Uterus (tissue), 2 donors: ENCODE measurements at regions not wholly inside any gene's neighbourhood (a gene's known extent, or its start where the extent isn't known, plus 50 kb on each side); places are given as distances from the start of the nearest gene placed in this dataset.

ENCODE experiments used
- CTCF ChIP-seq, 4 experiments: fragments of 200-600 bp in 2 of 4; fragments of 450-650 bp in 2 of 4; sonication (generic) in 2 of 4; IDR thresholded peaks; one replicate each; pipeline ENCODE4 v1.5.1; 2016 to 2019; ENCODE audit warnings: antibody characterized with exemption in 4 of 4, mild to moderate bottlenecking in 2 of 4, moderate library complexity in 1 of 4
- POLR2A ChIP-seq, 2 donors: fragments of 450-650 bp; IDR thresholded peaks; one replicate each; pipeline ENCODE4 v1.6.1; 2016; ENCODE audit warnings: antibody characterized with exemption in 2 of 2, mild to moderate bottlenecking in 1 of 2, moderate library complexity in 1 of 2

GRCh38 chr5:166529200-166529599 is 1762.2 kb upstream of the WWC1 start:
- TF ChIP-seq POLR2A (IDR thresholded peaks at IDR 0.05), result no peak
- TF ChIP-seq CTCF (IDR thresholded peaks at IDR 0.05), result no peak
